Breast epithelium (tissue), 4 donors: ENCODE measurements at regions not wholly inside any gene's neighbourhood (a gene's known extent, or its start where the extent isn't known, plus 50 kb on each side); places are given as distances from the start of the nearest gene placed in this dataset.

Experiments used
- DNase-seq, 2 donors: peaks; one replicate each; pipeline ENCODE4 v3.0.0-alpha.2; 2019; ENCODE audit warnings: low spot score in 2 of 2
- H3K27ac ChIP-seq, 2 donors: fragments of 200-600 bp; sonication (generic) in 1 of 2; one replicate each; pipeline ENCODE4 v1.5.1; 2016 to 2019; ENCODE audit warnings: mild to moderate bottlenecking in 1 of 2
- H3K27me3 ChIP-seq, 2 donors: fragments of 200-600 bp; sonication (generic) in 1 of 2; one replicate each; pipeline versions ENCODE4 v1.5.1 to v1.6.0; 2017 to 2019; ENCODE audit warnings: control low read depth in 1 of 2, mild to moderate bottlenecking in 1 of 2
- H3K36me3 ChIP-seq: fragments of 200-600 bp; one replicate; pipeline ENCODE4 v1.5.1; 2019
- H3K4me1 ChIP-seq, 2 donors: fragments of 200-600 bp; sonication (generic); one replicate each; pipeline ENCODE4 v1.5.1; 2016 to 2019; ENCODE audit warnings: control low read depth in 1 of 2
- H3K4me3 ChIP-seq, 3 donors: fragments of 200-600 bp; sonication (generic); 1 replicate in 2 of 3; 2 replicates in 1 of 3; pipeline ENCODE4 v1.5.1; 2016 to 2019; ENCODE audit warnings: mild to moderate bottlenecking in 3 of 3, moderate library complexity in 2 of 3
- H3K9me3 ChIP-seq, 2 donors: fragments of 200-600 bp; sonication (generic) in 1 of 2; one replicate each; pipeline ENCODE4 v1.5.1; 2016 to 2019; ENCODE audit warnings: control low read depth in 1 of 2
- POLR2A ChIP-seq: fragments of 450-650 bp; IDR thresholded peaks from one replicate; pipeline ENCODE4 v1.6.1; 2016; ENCODE audit warnings: antibody characterized with exemption, mild to moderate bottlenecking, moderate library complexity
- POLR2AphosphoS5 ChIP-seq, 3 donors: sonication (generic); formaldehyde crosslinking; IDR thresholded peaks; one replicate each; pipeline ENCODE4 v1.6.1; 2017; ENCODE audit warnings: antibody characterized with exemption in 3 of 3
- intact Hi-C: fragments of 100-400 bp; cut with DNase I; formaldehyde crosslinking; loops from one replicate; pipeline ENCODE4 v1.15.1; 2023; ENCODE audit warnings: low total_unique reads
- TF ChIP-seq, protein P1 (sequence below), 3 donors: fragments of 450-650 bp; IDR thresholded peaks; one replicate each; pipeline ENCODE4 v1.5.1; 2016 to 2017; ENCODE audit warnings: antibody characterized with exemption in 3 of 3, mild to moderate bottlenecking in 3 of 3, moderate library complexity in 3 of 3

DNA sequence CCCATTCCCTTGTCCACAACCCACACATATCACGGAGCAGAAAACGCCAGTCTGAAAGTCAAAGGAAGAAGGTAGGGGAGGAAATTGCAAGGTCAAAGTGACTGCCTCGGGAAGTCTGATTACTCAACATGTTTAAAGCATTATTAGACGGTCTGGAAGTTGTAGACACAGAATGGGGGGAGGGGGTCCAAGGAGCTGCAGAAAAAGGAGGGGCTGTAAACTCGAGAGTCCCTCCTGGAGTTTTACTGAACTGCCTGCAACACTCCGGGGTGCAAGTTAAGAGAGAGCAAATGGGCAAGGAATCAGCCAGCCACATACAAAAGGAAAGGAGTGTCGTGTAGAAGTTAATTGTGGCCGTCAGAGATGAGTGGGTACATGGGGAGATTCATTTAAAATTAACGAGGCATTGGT lies 417.7 kb upstream of the JARID2 start:
- Histone ChIP-seq H3K27me3 (no peaks in the 10 kb centered on the region), H3K4me3 (no peak overlapping the region), H3K9me3 (no peaks in the 10 kb centered on the region), H3K27ac (no peak overlapping the region), H3K36me3 (no peaks in the 10 kb centered on the region), H3K4me1 (no peaks in the 10 kb centered on the region)
- intact Hi-C loops = no loop called here
- DNase-seq = no peak
- TF ChIP-seq POLR2A (no peak), POLR2AphosphoS5 (IDR thresholded peaks at IDR 0.05) (no peak)
- TF ChIP-seq, protein P1, sequence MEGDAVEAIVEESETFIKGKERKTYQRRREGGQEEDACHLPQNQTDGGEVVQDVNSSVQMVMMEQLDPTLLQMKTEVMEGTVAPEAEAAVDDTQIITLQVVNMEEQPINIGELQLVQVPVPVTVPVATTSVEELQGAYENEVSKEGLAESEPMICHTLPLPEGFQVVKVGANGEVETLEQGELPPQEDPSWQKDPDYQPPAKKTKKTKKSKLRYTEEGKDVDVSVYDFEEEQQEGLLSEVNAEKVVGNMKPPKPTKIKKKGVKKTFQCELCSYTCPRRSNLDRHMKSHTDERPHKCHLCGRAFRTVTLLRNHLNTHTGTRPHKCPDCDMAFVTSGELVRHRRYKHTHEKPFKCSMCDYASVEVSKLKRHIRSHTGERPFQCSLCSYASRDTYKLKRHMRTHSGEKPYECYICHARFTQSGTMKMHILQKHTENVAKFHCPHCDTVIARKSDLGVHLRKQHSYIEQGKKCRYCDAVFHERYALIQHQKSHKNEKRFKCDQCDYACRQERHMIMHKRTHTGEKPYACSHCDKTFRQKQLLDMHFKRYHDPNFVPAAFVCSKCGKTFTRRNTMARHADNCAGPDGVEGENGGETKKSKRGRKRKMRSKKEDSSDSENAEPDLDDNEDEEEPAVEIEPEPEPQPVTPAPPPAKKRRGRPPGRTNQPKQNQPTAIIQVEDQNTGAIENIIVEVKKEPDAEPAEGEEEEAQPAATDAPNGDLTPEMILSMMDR (IDR thresholded peaks at IDR 0.05) = no peak

DNA sequence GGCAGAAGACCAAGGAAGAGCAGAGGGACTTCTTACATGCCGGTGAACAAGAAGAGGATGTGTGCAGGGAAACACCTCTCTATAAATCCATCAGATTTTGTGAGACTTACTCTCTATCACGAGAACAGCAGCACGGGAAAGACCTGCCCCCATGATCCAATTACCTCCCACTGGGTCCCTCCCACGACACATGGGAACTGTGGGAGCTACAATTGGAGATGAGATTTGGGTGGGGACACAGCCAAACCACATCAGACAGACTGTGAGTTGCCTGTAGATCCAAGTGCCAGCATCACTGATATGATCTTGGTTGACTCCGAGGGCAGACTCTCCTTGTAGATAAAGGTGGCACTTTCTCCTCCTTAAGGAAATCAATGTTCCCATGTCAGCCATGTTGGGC lies 414.8 kb upstream of the JARID2 start:
- no peaks in the 10 kb centered on the region for H3K36me3 ChIP-seq
- TF ChIP-seq POLR2A (no peak), POLR2AphosphoS5 (IDR thresholded peaks at IDR 0.05) (no peak)
- TF ChIP-seq, protein P1 (IDR thresholded peaks at IDR 0.05) = no peak
- H3K4me1 ChIP-seq = no peaks in the 10 kb centered on the region
- intact Hi-C loops = no loop called here
- no peak overlapping the region for H3K4me3 ChIP-seq
- no peaks in the 10 kb centered on the region for H3K9me3 ChIP-seq
- no peak overlapping the region for H3K27ac ChIP-seq
- no peak for DNase-seq
- H3K27me3 ChIP-seq = no peaks in the 10 kb centered on the region

DNA sequence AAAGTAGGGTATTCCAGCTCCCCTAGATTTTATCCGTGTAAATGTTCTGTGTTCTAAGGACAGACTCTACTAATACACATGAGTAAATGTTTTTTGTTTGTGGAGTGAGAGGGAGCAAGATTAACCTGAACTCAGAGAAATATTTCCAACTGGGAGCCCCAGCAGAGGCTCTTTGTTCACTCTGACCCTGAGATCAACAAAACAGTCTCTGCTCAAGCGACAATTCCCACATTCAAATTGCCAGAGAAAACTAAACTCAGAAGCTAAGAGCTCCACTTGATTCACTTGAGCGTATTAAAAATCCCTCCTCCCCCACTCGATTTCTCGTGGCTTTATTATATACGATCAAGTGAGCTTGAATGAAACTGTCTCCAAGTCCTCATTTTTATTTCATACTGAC lies 413.9 kb upstream of the JARID2 start:
- Histone ChIP-seq H3K4me1 (no peaks in the 10 kb centered on the region), H3K27ac (no peak overlapping the region), H3K4me3 (no peak overlapping the region), H3K27me3 (no peaks in the 10 kb centered on the region), H3K36me3 (no peaks in the 10 kb centered on the region), H3K9me3 (no peaks in the 10 kb centered on the region)
- intact Hi-C loops = no loop called here
- TF ChIP-seq POLR2AphosphoS5 (IDR thresholded peaks at IDR 0.05) = no peak
- TF ChIP-seq, protein P1 (IDR thresholded peaks at IDR 0.05) = no peak
- no peak for TF ChIP-seq POLR2A
- DNase-seq = no peak

DNA sequence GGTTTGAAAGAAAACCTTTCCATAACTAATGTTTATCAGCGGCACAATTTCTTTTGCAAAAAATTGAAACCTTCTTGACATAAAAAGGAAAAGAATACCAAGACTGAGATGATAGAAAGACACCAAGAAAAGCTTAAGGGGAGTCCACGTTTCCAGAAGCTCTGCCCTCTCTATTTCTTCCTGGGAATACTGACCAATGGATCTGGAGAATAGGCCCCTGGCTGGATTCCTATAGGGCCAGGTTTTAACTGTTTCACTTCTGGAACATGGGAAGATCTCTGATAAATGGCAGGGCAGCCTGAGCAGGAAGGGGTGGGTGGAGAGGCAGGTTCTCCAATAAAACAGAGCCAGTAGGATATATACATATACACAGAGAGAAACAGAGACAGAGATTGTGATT lies 413.4 kb upstream of the JARID2 start:
- H3K27me3 ChIP-seq = no peaks in the 10 kb centered on the region
- intact Hi-C loops = no loop called here
- no peak overlapping the region for H3K4me3 ChIP-seq
- TF ChIP-seq POLR2A = no peak
- no peak for TF ChIP-seq POLR2AphosphoS5 (IDR thresholded peaks at IDR 0.05)
- TF ChIP-seq, protein P1 (IDR thresholded peaks at IDR 0.05) = no peak
- no peak overlapping the region for H3K27ac ChIP-seq
- no peak for DNase-seq
- H3K4me1 ChIP-seq = no peaks in the 10 kb centered on the region
- no peaks in the 10 kb centered on the region for H3K36me3 ChIP-seq
- H3K9me3 ChIP-seq = no peaks in the 10 kb centered on the region

DNA sequence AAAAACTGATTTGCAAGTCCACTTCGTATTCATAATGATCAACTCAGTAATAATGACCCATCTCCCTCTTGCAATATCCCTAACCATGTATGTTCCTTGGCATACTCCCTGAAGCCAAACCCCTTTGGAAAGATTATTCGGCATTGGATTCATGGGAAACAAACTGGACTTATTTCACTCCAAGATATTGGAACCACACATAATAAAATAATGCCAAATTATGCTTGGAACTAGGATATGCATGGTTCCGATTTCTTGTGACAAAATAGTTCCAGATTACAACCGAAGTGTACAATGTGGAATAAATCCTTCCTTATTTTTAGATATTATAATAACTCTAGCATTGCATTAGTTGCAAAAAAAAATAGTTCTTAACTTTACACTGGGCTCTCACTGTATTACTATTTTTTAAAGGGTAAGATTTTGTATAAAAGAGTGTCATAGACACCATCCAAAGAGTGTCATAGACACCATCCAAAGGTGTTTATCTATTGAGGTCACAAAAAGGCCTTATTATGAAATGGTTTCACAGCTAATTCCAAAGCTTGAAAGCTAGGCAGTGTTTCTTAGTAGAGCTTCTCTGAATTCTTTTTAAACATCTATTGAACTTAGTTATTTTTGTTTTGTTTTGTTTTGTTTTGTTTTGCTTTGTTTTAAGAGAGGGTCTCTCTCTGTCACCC lies 410.9 kb upstream of the JARID2 start:
- Histone ChIP-seq H3K27ac (no peak overlapping the region), H3K27me3 (no peaks in the 10 kb centered on the region), H3K36me3 (no peaks in the 10 kb centered on the region), H3K9me3 (no peaks in the 10 kb centered on the region), H3K4me1 (no peaks in the 10 kb centered on the region), H3K4me3 (no peak overlapping the region)
- intact Hi-C loops = no loop called here
- DNase-seq = no peak
- TF ChIP-seq, protein P1 (IDR thresholded peaks at IDR 0.05) = no peak
- TF ChIP-seq POLR2AphosphoS5 (IDR thresholded peaks at IDR 0.05) (no peak), POLR2A (no peak)
